NCI-H226 (cell line): ENCODE measurements at regions not wholly inside any gene's neighbourhood (a gene's known extent, or its start where the extent isn't known, plus 50 kb on each side); places are given as distances from the start of the nearest gene placed in this dataset.
"Not testable (repeated sequence)": the region's sequence is repeated elsewhere in the genome, so short reads cannot be mapped to it uniquely, and the experiment has no call there.

Experiments
- DNase-seq: peaks from one replicate; pipeline ENCODE4 v3.0.0-alpha.2; 2015

DNA sequence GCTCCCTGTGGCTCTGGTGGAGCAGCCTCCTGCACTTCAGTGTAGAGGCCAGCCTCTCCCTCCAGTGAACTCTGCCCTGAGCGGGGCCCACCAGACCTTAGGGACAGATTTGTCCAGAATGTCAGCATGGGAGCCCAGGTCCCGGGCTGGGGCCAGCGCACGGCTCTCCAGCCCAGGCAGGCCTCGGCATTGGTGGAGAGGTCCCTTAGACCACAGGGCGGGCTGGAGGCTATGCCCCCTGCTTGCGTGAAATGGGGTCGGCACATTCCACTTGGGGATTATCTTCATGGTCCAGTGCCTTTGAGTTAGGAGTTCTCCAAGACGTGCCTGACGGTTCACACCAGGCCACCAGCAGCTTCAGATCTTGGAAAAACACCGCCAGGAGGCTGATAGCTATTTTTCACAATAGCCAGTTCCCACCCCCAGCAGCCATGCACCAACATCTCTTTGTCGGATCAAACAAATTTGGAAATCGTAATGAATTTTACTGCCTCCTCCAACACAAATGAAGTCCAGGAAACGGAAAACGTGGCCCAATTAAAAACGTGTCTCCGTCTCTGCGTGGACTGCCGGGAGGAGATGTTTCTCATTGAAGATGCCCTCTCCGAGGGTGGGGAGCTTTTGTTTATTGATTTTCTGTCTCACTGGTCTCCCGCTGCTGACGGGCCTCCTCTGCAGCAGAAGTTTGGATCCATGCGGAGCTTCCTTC lies 110.0 kb upstream of the CIBAR2 start:
- DNase-seq = no peak

DNA sequence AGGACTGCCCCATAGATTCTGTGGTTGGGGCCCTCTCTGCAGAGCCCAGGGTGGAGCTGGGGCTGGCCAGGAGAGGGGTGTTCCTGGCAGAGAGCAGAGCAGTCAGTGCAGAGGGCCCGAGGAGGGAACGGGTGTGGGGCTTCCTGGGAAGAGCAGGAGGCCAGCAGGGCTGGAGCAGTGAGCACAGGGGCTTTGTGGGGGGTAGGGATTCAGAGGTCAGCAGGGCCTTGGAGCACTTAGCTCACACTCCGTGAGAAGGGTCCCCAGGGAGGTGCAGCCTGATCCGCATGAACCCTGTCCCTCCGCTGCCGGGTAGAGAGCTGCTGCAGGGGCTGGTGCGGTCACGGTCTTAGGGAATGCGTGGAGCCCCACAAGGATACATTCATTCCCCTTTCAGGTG lies 113.0 kb upstream of the CIBAR2 start:
- DNase-seq = no peak

DNA sequence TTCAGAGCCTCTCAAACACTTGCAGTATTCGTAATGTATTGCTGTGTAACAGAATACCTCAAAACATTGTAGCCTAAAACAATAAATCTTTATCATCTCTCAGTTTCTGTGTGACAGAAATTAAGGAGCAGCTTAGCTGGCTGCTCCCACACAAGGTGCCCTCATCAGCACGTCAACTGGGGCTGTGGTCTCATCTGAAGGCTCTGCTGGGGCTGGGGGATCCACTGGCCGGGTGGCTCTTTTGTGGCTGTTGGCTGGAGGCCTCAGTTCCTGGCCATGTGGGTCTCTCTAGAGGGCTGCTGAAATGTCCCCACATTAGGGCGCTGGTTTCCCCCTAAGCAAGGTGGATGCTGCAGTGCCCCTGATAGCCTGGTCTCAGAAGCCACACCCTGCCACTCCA lies 113.4 kb upstream of the CIBAR2 start:
- DNase-seq = no peak

DNA sequence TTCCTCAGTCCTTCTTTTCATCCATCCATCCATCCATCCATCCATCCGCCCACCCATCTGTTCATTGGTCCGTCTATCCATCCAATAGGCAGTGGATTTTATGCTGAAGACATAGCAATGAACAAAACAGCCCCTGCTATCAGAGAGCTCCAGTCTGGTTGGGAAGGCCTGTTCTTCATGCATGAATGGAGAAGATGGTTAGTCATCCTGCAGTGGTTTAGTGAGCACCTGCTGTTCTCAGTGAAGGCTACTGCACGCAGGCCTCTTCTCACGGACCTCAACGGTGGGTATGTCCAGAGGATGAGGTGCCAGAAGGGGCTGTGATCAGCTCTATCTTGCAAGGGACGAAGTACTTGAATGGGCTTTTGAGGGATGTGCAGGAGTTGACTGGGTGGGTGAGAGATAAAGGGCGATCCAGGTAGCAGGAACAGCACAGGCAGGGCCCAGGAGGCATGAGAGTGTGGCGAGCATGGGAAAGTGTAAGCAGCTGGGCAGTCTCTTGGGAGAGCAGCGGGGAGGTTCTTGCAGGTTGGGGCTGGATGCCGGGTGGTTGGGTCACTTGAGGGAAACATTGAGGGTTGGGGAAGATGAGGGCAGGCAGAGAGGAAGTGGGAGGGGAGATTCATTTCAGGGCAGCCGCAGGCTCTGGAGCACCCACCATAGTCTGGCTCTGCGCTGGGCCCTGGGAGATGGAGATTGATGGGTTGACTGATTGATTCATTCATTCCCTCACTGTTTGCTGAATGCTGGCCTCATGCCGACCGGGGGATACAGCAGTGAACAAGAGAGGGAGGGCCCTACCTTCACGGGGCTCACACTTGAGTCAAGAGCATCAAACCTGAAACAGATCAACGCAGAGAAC lies 115.0 kb upstream of the CIBAR2 start:
- no peak for DNase-seq

DNA sequence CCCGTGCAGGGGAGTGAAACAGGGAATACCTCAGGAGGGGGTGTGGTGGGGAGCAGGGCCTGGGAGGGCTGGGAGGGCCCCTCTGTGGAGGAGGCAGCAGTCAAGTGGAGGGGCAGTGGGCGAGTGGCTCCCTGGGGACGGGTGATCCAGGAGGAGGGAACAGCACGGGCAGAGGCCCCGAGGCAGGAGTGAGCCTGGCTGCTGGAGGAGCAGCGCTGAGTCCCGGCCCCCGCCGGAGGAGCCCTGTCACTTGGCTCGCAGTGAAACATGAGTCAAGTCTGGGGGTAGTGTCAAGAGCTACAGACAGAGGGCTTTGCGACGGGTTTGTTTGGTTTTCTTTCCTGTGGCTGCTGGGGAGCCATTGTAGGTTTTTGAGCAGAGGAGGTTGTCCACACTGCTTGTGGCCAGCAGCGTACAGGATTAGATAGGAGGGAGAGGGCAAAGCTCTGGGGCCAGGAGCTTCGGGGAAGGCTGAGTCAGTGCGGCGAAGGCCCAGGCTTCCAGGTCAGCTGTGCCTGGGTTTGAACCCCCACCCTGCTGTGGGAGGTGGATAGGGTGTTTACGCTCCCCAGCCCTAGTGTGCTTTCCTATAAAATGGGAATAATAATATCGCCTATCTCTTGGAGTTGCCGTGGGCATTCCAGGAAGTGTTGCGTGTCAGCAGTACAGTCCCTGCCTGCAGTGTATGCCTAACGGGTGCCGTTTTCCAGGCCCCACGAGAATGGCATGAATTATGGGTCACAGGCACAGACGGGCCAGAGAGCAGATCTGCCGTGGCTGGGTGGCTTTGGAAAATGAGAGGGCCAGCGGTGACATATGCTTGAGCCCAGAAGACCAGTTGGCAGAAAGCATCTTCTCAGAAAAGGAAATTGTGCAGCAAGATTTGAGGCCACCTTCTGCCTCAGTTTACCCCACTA lies 115.9 kb upstream of the CIBAR2 start:
- DNase-seq = no peak

DNA sequence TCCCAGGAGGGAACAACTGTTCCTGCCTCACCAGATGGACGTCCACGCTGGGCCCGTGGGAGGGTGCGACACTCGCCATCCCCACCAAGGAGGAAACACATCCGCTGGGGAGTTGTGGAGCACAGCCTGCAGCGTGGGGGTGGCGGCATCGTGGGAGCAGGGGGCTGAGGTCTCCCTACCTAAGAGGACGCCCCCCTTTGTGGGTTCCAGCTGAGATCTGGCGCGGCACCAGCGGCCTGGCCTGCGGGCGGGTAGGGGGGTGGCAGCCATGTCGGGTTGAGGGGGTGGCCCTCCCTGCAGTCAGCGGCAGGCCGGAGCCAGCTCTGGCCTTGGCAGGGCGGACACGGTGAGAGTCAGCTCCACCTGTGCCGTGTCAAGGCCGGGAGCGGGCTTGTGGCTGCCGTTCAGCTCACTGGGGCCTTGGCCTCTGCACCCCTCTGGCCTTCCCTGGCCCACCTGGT lies 116.7 kb upstream of the CIBAR2 start:
- DNase-seq = no peak

DNA sequence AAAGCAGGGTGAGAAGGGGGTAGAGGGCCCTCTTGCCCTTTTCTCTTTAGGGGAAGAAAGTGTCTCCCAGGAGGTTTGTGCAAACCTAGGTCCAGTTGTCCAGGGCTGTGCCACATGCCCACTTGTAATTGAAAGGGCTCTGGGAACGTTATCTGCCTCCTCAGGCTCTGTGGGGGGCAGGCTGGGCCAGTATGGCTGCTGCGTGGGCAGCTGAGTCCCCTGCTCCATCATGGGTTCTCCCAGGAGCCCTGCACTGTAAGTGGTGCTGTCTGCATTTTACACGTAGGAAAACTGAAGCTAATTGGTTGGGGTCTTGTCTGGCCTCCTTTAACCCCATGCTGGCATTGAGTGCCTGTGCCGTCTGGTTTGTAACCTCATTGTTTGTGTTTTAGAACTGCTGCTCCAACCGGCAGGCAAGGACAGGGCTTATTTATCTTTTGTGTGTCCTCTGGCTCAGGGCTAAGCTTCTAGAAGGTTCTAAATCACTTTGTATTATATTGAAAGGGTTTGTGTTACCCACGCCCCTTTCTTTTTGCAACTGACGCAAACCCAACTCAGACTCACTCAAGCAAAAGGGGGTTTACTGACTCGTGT lies 117.7 kb upstream of the CIBAR2 start:
- DNase-seq = no peak

DNA sequence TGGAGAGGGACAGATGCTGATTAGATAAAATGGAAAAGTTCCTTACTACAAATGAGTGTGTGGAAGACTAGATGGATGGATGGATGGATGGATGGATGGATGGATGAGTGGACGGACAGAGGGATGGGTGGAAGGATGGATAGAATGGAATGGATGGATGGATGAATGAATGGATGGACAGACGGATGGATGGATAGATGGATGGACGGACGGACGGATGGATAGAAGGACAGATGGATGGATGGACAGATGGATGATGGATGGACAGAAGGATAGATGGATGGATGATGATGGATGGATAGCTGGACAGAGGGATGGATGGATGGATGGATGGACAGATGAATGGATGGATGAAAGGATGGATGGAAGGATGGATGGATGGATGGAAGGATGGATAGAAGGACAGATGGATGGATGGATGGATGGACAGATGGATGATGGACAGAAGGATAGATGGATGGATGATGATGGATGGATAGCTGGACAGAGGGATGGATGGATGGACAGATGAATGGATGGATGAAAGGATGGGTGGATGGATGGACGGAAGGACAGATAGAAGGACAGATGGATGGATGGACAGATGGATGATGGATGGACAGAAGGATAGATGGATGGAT lies 118.6 kb upstream of the CIBAR2 start:
- not testable (repeated sequence) for DNase-seq

DNA sequence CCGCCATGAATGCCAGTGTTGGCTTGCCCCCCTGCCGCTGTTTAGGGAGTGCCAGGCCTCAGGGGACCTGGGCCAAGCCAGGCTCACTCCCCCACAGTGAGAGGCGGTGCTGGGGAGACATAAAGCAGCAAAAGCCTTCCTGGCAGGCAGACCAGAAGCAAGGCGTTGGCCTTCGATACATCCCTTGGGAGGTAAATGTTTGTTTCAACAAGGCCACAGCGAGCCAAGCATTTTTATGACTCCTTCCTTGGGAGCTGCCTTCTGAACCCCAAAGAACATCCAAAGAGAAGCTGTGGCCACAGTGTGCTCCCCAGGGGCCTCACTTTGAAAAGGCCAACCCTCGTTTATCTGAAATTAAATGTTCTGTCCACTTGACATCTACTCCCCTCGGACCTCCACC lies 119.7 kb upstream of the CIBAR2 start:
- no peak for DNase-seq

DNA sequence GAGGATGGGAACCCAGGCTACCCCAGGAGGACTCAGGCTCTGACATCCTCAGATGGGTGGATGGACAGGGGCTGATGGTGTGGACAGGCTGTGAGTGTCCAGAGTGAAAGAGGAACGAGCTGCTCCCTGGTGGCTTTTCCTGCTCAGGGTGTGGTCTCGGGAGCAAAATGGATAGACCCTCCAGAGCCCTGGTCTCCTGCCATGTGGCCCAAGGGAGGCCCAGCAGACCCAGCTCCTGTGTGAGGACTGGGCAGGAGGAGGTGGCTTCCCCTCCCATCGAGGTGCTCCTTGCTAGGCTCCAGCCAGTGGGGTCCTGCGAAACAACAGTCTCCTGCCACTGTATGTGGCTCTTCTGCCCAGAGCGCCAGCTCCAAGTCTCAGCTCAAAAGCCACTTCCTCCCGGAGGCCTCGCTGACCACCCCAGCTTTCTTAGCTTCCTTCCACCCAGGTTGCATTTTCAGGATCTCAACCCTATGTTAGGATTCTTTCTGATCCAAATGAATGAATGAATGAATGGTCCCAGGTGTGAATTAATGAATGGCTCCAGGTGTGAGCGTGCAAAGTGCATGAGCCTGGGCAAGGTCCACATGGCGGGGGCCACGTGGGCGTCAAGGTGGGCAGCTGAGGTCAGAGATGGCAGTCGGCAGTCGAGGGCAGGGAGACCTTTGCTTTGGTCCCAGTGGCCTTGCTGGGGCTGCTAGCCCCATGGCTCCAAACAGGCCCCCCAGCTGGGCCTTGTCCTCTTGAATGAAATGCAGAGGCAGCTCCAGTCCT lies 120.3 kb upstream of the CIBAR2 start:
- no peak for DNase-seq

DNA sequence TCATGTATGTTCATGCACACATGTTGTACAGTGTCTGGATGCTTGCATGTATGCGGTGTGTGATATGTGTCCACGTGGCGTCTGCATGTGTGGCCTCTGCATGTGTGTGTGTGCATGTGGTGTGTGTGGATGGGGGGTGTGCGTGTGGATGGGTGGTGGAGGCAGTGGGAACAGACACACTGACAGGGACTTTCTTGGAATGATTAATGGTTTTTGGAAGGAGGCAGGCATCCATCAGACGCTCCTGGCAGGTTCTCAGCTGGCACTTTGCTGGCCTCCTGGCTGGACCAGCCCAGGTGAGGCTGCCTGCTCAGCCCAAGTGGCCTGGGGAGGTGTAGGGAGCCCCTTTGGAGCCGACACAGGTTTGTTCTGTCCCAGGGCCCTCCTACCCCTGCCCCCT lies 121.2 kb upstream of the CIBAR2 start:
- DNase-seq = no peak

DNA sequence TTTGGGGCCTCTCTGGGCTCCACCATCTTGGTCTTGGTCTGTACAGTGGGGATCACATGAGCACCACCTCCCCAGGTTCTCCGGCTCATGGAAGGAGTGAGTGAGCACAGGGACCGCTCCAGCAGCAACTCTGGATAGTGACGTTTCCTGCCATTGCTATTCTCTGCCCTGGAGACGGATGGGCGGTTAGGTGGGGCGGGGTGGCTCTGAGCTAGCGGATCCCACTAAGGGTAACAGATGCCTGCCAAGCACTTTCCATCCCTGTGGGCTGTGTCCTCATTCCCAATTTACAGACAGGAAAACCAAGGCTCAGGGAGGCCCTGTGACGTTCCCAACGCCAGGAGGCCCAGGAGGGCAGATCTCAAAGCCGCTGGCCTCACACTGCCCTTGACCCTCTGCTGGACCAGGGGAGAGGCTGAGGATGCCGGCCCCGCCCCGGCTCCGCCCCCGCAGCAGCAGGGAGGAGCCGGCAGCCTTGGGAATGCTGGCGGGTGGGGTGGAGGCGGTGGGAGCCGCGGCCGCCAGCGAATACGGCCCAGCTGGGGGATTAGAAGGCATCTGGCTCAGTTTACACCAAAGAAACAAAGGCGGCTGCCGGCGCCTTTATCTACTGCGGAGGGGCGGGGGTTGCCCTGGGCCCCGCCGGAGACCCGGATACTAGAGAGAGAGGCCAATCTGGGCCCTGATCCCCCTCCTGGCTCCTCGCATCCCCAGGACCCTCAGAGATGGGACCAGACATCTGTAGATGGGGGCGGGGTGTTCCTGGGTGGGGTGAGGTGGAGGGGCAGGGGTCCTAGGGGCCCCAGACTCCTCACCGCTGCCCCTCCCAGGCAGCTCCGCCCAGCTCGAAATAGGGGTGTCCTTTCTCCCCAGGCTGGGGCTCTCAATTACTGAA lies 122.3 kb upstream of the CIBAR2 start:
- peak; percentile 60 for DNase-seq

DNA sequence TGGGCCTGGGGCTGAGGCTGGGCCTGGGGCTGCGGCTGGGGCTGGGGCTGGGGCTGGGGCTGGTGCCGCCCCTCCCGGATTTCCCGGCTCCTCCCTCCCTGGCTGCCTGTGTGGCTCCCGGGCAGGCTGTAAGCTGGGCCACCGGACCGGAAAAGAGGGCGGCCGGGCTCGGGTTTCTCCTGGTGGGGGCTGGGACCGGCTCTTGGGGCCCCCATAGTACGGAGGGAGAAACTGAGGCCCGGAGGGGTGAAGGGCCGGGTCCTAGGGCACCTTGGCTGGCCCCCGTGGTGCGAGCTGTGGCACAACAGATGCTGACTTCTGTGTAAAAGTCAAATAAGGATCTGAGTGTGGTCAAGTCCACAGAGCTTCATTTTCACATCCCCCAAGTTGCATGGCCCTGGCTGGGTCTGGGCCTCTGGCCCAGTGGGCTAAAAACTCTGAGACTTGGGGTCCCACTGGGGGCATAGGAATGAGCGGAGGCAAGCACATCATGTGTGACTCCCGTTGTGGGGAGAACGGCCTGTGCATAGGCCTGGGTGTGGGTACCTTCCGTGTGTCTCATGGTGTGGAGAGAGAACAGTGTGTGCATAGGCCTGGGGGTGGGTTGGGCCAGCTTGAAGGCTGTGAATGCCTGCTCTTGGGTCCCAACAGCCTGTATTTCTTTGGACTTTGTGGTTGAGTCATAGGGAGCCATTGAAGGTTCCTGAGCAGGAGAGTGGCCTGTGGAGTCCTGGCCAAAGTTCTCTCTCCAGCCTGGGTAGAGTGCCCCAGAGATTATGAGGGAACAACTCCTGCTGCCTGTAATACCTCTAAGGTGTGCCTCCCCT lies 123.9 kb upstream of the CIBAR2 start:
- DNase-seq = peak; percentile 30

DNA sequence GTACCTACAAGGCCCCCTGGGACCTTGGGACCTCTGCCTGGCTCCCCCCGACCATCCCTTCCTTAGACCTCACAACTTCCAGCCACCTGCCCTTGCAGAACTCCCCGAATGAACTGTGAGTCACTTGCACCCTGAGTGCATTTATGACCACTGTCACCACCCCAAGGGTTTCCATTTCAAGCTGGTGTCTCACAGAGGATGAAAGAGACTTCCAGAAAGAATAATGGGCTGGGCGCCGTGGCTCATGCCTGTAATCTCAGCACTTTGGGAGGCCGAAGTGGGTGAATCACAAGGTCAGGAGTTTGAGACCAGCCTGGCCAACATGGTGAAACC lies 124.5 kb upstream of the CIBAR2 start:
- no peak for DNase-seq

DNA sequence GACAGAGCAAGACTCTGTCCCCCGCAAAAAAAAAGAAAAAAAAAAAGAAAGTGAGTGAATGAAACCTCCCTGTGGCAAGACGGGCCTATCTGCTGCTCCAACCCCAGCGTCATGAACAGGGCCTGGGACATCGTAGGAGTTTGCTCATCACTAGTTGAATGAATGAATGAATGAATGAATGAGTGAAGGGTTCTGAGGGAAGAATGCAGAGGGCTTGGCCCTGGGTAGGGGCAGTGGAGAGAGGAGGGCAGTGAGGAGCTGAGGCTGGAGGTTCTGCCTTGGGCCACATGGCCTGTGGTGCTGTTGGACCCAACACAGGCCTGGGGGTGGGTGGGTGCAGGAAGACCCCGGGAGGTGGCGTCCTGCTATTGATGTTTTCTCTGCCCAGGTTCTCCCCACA lies 125.5 kb upstream of the CIBAR2 start:
- DNase-seq = no peak

DNA sequence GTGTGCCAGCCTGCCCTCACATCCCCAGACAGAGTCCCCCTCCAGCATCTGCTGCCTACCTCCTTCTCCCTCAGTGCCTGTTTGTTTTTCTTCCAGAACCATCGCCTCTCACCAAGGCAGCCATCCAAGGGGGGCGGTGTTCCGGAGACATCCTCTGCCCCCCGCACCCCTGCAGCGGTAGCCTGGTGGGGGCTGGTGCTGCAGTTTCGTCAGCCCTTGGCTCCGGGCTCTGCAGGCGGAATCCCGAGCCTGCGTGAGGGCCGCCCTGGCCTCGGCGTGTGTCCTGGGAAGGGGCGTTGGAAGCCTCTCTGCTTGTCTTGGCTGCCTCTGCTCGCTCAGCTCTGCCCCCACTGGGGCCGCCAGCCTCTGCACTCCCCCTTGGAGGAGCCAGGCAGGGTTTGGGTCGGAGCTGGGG lies 126.0 kb upstream of the CIBAR2 start:
- DNase-seq = no peak

DNA sequence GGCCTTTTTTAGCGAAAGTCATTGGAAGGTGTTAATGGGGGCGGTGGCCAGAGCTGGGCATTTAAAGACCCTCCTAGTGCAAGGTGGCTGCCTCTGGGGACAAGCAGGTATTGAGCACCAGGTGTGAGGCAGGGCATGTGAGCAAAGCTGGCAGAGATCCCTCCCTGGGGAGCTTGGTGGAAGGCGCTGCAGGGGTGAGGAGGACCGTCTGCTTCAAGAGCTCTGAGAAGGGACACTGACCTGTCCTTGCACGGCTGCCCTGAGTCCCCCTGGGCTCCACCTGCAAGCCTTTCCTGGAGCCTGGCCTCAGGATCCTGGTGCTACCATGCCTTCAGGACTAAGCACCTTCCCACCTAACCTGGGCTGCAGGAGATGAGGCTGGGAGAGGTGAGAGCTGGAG lies 127.0 kb upstream of the CIBAR2 start:
- DNase-seq = no peak

DNA sequence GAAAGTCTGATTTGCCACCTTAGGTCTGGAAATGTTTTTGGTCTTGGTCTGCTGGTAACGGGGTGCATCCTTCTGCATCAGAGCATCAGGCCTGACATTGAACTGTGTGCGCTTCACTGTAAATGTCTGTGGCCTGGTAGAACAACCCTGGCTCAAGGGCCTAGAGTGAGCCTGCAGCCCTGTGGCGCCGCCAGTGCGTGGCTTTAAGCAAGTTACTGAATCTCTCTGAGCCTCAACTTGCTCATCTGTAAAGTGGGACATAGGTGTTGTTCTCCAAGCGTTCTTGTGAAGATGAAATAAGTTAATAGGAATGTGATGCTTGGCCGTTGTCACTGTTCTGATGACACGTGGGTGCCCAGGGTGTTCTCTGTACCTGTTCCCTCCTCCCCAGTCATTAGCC lies 127.6 kb upstream of the CIBAR2 start:
- no peak for DNase-seq
